Left colon (tissue), 2 donors: ENCODE measurements at regions not wholly inside any gene's neighbourhood (a gene's known extent, or its start where the extent isn't known, plus 50 kb on each side); places are given as distances from the start of the nearest gene placed in this dataset.
A peak's percentile ranks its signal among the peaks of the same experiment; 100 is the strongest.

Experiments used
- ATAC-seq: fragments of 200-7000 bp; cut with Tn5 transposase; one replicate; pipeline ENCODE4 v1.9.1; 2020; ENCODE audit warnings: mild to moderate bottlenecking, moderate library complexity
- DNase-seq, 2 donors: peaks; one replicate each; pipeline ENCODE4 v3.0.0-alpha.2; 2020
- intact Hi-C, 2 donors: fragments of 100-400 bp; cut with DNase I in 1 of 2; cut with micrococcal nuclease in 1 of 2; formaldehyde crosslinking; loops; one replicate each; pipeline versions ENCODE4 v1.11.2 to v1.14.0; 2022; cut with DNase I, micrococcal nuclease
- donor health status: DM: no; HTN: no; CAD: no.
- donor health status: DM: yes; HTN: yes; CAD: no.

GRCh38 chr20:40506537-40506939, 182.5 kb downstream of the MAFB start:
- DNase-seq (peak; percentile 50 to 76), ATAC-seq (peak; percentile 34)
- intact Hi-C loops: no loop called here

- no peak for DNase-seq
- no peak for ATAC-seq
- intact Hi-C loops: no loop called here
Measured at GRCh38 chr20:40503119-40503518, 185.9 kb downstream of the MAFB start.

GRCh38 chr20:40502576-40502975, 186.5 kb downstream of the MAFB start:
- DNase-seq (no peak), ATAC-seq (no peak)
- intact Hi-C loops: no loop called here

- ATAC-seq: no peak
- intact Hi-C loops: no loop called here
Measured at GRCh38 chr20:40499391-40499790, 189.6 kb downstream of the MAFB start.

GRCh38 chr20:40497899-40498691, 190.9 kb downstream of the MAFB start:
- DNase-seq (peak in 1 of 2 donors; percentile 31), ATAC-seq (no peak)
- intact Hi-C loops: no loop called here

More at GRCh38 chr20:40499391-40499790, 189.6 kb downstream of the MAFB start:
- DNase-seq: no peak

- intact Hi-C loops: no loop called here
- ATAC-seq: no peak
- no peak for DNase-seq
Measured at GRCh38 chr20:40495956-40496355, 193.1 kb downstream of the MAFB start.

- ATAC-seq (no peak), DNase-seq (peak; percentile 16 to 35)
- intact Hi-C loops: no loop called here
Measured at GRCh38 chr20:40494248-40494647, 194.8 kb downstream of the MAFB start.

GRCh38 chr20:40493549-40493948, 195.5 kb downstream of the MAFB start:
- DNase-seq (no peak), ATAC-seq (no peak)
- intact Hi-C loops: no loop called here

GRCh38 chr20:40493071-40493470, 196.0 kb downstream of the MAFB start:
- DNase-seq: peak in 1 of 2 donors; percentile 23
- intact Hi-C loops: no loop called here
- ATAC-seq: no peak

- intact Hi-C loops: no loop called here
- ATAC-seq (no peak), DNase-seq (no peak)
Measured at GRCh38 chr20:40491009-40491590, 197.9 kb downstream of the MAFB start.

GRCh38 chr20:40489886-40490285, 199.2 kb downstream of the MAFB start:
- DNase-seq (no peak), ATAC-seq (no peak)
- intact Hi-C loops: no loop called here

- intact Hi-C loops: no loop called here
- no peak for DNase-seq
- ATAC-seq: no peak
Measured at GRCh38 chr20:40488401-40488800, 200.6 kb downstream of the MAFB start.

GRCh38 chr20:40486297-40486696, 202.7 kb downstream of the MAFB start:
- no peak for ATAC-seq
- no peak for DNase-seq
- intact Hi-C loops: no loop called here

- ATAC-seq: no peak
- intact Hi-C loops: no loop called here
- no peak for DNase-seq
Measured at GRCh38 chr20:40481743-40482458, 207.1 kb downstream of the MAFB start.

GRCh38 chr20:40481337-40481736, 207.7 kb downstream of the MAFB start:
- DNase-seq (no peak), ATAC-seq (no peak)
- intact Hi-C loops: no loop called here

GRCh38 chr20:40477805-40478204, 211.2 kb downstream of the MAFB start:
- no peak for DNase-seq
- no peak for ATAC-seq
- intact Hi-C loops: no loop called here

GRCh38 chr20:40476461-40476860, 212.6 kb downstream of the MAFB start:
- intact Hi-C loops: no loop called here
- no peak for ATAC-seq
- DNase-seq: no peak

- intact Hi-C loops: no loop called here
- ATAC-seq: no peak
- no peak for DNase-seq
Measured at GRCh38 chr20:40472905-40473304, 216.1 kb downstream of the MAFB start.

GRCh38 chr20:40471261-40471629, 217.8 kb downstream of the MAFB start:
- DNase-seq (peak in 1 of 2 donors; percentile 12), ATAC-seq (peak; percentile 86)
- intact Hi-C loops: no loop called here
